GM18498 (cell line): ENCODE measurements at regions not wholly inside any gene's neighbourhood (a gene's known extent, or its start where the extent isn't known, plus 50 kb on each side); places are given as distances from the start of the nearest gene placed in this dataset.
"Not testable (repeated sequence)": the region's sequence is repeated elsewhere in the genome, so short reads cannot be mapped to it uniquely, and the experiment has no call there.

Source experiments
- ATAC-seq: cut with Tn5 transposase; IDR thresholded peaks from one replicate; pipeline ENCODE4 v1.9.1; 2021; ENCODE audit warnings: mild to moderate bottlenecking, moderate library complexity; ENCODE audit not compliant: unreplicated experiment

- ATAC-seq, result no peak
Observed at GRCh38 chr13:54261856-54262255, 1233.2 kb downstream of the OLFM4 start.

- no peak for ATAC-seq
Observed at GRCh38 chr13:54263868-54264267, 1235.3 kb downstream of the OLFM4 start.

- ATAC-seq, result not testable (repeated sequence)
Observed at GRCh38 chr13:54267253-54267668, 1238.6 kb downstream of the OLFM4 start.

- not testable (repeated sequence) for ATAC-seq
Observed at GRCh38 chr13:54268013-54268695, 1239.5 kb downstream of the OLFM4 start.

GRCh38 chr13:54287062-54287764 lies 1258.6 kb downstream of the OLFM4 start:
- ATAC-seq, result no peak

- no peak for ATAC-seq
Observed at GRCh38 chr13:54301085-54301484, 1272.5 kb downstream of the OLFM4 start.

- ATAC-seq, result no peak
Observed at GRCh38 chr13:54305377-54305776, 1276.8 kb downstream of the OLFM4 start.

GRCh38 chr13:54312885-54313284 lies 1284.3 kb downstream of the OLFM4 start:
- ATAC-seq, result no peak

GRCh38 chr13:54317722-54318121 lies 1289.1 kb downstream of the OLFM4 start:
- no peak for ATAC-seq

GRCh38 chr13:54337540-54337939 lies 1308.9 kb downstream of the OLFM4 start:
- ATAC-seq, result no peak

GRCh38 chr13:54347531-54347930 lies 1318.9 kb downstream of the OLFM4 start:
- no peak for ATAC-seq

GRCh38 chr13:54356209-54356608 lies 1327.6 kb downstream of the OLFM4 start:
- ATAC-seq, result no peak

GRCh38 chr13:54356849-54357248 lies 1328.2 kb downstream of the OLFM4 start:
- no peak for ATAC-seq

GRCh38 chr13:54357284-54357933 lies 1328.8 kb downstream of the OLFM4 start:
- no peak for ATAC-seq

- no peak for ATAC-seq
Observed at GRCh38 chr13:54361460-54361859, 1332.8 kb downstream of the OLFM4 start.

- no peak for ATAC-seq
Observed at GRCh38 chr13:54366728-54367127, 1338.1 kb downstream of the OLFM4 start.

GRCh38 chr13:54367639-54368271 lies 1339.1 kb downstream of the OLFM4 start:
- ATAC-seq, result no peak

- ATAC-seq, result no peak
Observed at GRCh38 chr13:54368387-54368786, 1339.8 kb downstream of the OLFM4 start.

- ATAC-seq, result no peak
Observed at GRCh38 chr13:54373211-54373610, 1344.6 kb downstream of the OLFM4 start.

- no peak for ATAC-seq
Observed at GRCh38 chr13:54379461-54379860, 1350.8 kb downstream of the OLFM4 start.

- ATAC-seq, result no peak
Observed at GRCh38 chr13:54383604-54384003, 1355.0 kb downstream of the OLFM4 start.
